ENCODE measurements at regions not wholly inside any gene's neighbourhood (a gene's known extent, or its start where the extent isn't known, plus 50 kb on each side); places are given as distances from the start of the nearest gene placed in this dataset.

DNA sequence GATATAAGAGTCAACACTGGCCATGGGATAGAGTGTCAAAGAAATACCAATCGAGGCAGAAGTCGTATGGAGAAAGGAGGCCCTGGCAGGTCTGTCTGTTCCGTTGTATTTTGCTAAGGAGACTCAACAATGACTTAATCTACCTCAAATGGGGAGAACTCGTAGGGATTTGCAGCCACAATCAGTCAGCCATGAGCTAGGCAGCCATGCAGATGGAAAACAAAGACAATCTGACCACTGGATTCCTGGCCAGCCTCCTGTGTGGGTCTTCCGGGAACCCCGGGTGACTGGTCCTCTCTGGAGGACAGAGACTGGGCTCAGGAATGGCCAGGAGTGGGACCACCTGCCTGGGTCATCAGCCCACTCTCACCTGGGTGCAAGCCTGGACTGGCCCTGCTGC lies 167.8 kb downstream of the ETS2 start:
- TF ChIP-seq, protein P1, sequence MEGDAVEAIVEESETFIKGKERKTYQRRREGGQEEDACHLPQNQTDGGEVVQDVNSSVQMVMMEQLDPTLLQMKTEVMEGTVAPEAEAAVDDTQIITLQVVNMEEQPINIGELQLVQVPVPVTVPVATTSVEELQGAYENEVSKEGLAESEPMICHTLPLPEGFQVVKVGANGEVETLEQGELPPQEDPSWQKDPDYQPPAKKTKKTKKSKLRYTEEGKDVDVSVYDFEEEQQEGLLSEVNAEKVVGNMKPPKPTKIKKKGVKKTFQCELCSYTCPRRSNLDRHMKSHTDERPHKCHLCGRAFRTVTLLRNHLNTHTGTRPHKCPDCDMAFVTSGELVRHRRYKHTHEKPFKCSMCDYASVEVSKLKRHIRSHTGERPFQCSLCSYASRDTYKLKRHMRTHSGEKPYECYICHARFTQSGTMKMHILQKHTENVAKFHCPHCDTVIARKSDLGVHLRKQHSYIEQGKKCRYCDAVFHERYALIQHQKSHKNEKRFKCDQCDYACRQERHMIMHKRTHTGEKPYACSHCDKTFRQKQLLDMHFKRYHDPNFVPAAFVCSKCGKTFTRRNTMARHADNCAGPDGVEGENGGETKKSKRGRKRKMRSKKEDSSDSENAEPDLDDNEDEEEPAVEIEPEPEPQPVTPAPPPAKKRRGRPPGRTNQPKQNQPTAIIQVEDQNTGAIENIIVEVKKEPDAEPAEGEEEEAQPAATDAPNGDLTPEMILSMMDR (IDR thresholded peaks at IDR 0.05; ENCODE audit: low read length, missing control alignments) = no peak
- no peak overlapping the region for H3K4me3 ChIP-seq (replicated peaks; ENCODE audit: low read depth, low read length)
- DNase-seq (ENCODE audit: low read depth) = no peak

DNA sequence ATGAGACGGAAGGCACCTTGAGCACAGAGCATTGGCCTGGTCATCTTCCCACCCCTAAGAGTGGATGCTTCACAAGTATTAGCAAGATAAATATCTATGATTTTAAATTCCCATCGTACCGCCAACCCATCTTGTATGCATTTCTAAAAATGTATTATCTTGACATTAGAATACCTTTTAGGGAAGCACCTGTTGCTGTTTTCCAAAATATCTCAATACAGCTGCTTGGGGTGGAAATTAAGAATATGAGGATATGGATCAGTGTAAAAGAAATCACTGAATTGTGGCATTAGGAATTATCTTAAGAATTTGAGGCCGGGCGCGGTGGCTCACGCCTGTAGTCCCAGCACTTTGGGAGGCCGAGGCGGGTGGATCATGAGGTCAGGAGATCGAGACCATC lies 166.3 kb downstream of the ETS2 start:
- TF ChIP-seq, protein P1 (IDR thresholded peaks at IDR 0.05; ENCODE audit: low read length, missing control alignments) = no peak
- H3K4me3 ChIP-seq (replicated peaks; ENCODE audit: low read depth, low read length) = no peak overlapping the region
- DNase-seq (ENCODE audit: low read depth) = no peak

- TF ChIP-seq, protein P1 (IDR thresholded peaks at IDR 0.05; ENCODE audit: low read length, missing control alignments) = no peak
- DNase-seq (ENCODE audit: low read depth) = no peak
- H3K4me3 ChIP-seq (replicated peaks; ENCODE audit: low read depth, low read length) = no peak overlapping the region
Measured at GRCh38 chr21:38970765-38971164, 165.0 kb downstream of the ETS2 start.

DNA sequence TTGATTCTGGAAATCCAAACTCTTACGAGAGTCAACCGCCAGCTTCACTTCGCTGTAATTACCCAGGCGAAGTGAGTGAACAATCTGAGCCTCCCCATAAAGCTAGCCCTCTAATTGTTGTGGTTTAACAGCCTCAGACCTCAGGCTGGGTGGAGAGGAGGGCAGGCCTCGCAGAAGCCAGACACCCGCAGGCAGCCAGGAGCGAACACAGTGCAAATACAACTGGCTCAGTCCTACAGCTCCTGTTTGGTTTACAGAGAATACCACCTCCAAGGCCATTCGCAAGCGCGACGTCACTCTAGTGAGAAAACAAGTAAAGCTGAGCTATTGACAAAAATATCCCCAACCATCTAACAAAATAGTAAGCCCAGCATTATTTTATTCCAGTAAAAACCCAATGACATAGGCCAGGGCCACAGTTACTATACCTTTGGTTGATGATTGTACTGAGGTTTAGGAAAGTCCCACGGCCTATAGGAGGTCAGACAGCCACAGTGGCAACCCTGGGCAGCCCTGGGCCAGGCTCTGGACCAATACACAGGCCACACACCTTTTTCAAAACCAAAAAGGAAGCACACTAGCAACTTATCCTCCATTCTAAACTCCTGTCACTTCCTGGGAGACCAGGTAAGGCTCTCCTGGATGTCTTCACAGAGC lies 163.3 kb downstream of the ETS2 start:
- no peak for DNase-seq (ENCODE audit: low read depth)
- H3K4me3 ChIP-seq (replicated peaks; ENCODE audit: low read depth, low read length) = no peak overlapping the region
- TF ChIP-seq, protein P1 (IDR thresholded peaks at IDR 0.05; ENCODE audit: low read length, missing control alignments) = no peak

DNA sequence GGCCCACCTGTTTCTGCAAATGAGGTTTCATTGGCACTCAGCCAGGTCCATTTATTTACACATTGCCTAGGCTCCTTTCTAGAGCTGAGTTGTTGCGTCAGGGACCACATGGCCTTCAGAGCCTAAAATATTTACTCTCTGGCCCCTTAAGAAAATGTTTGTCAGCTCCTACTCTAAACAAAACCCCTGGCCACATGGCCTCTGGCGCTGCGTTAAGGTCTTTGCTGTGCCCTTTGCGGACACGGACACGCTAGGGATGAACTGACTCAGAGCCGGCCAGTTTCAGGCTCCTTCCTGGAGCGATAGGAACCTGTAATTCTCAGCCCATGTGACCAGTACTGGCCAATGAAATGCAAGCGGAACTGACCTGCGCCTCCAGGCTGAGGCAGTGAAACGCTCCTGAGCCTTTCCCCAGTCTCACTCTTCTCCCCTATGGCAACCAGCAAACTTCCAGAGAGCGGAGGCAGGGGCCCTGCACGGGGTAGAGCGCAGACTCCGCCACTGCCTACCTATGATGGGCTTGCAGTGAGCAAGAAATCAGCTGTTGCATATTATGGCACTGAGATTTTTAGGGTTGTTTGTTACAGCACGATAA lies 160.3 kb downstream of the ETS2 start:
- DNase-seq (ENCODE audit: low read depth) = no peak
- H3K4me3 ChIP-seq (replicated peaks; ENCODE audit: low read depth, low read length) = no peak overlapping the region
- TF ChIP-seq, protein P1 (IDR thresholded peaks at IDR 0.05; ENCODE audit: low read length, missing control alignments) = no peak

- DNase-seq (ENCODE audit: low read depth) = no peak
- H3K4me3 ChIP-seq (replicated peaks; ENCODE audit: low read depth, low read length) = no peak overlapping the region
- TF ChIP-seq, protein P1 (IDR thresholded peaks at IDR 0.05; ENCODE audit: low read length, missing control alignments) = no peak
Measured at GRCh38 chr21:38965241-38965640, 159.5 kb downstream of the ETS2 start.

- no peak for DNase-seq (ENCODE audit: low read depth)
- H3K4me3 ChIP-seq (replicated peaks; ENCODE audit: low read depth, low read length) = no peak overlapping the region
- TF ChIP-seq, protein P1 (IDR thresholded peaks at IDR 0.05; ENCODE audit: low read length, missing control alignments) = no peak
Measured at GRCh38 chr21:38963006-38963405, 157.3 kb downstream of the ETS2 start.

All from fibroblast of pulmonary artery (primary cell).